Left ventricle myocardium inferior (tissue), 1 donor: ENCODE measurements at regions not wholly inside any gene's neighbourhood (a gene's known extent, or its start where the extent isn't known, plus 50 kb on each side); places are given as distances from the start of the nearest gene placed in this dataset.
A peak's percentile ranks its signal among the peaks of the same experiment; 100 is the strongest.

Experiments
- DNase-seq: peaks from one replicate; pipeline ENCODE4 v3.0.0-alpha.2; 2020
- H3K27ac ChIP-seq: fragments of 200-600 bp; replicated peaks from 2 replicates; pipeline ENCODE4 v1.8.0; 2021
- H3K27me3 ChIP-seq: fragments of 200-600 bp; 2 replicates; pipeline ENCODE4 v1.8.0; 2021; ENCODE audit warnings: low read depth
- H3K36me3 ChIP-seq: fragments of 200-600 bp; 2 replicates; pipeline ENCODE4 v1.8.0; 2021
- H3K4me1 ChIP-seq: fragments of 200-600 bp; 2 replicates; pipeline ENCODE4 v1.8.0; 2021
- H3K4me3 ChIP-seq: fragments of 200-600 bp; 2 replicates; pipeline ENCODE4 v1.8.0; 2021; ENCODE audit warnings: mild to moderate bottlenecking, moderate library complexity
- H3K9me3 ChIP-seq: fragments of 200-600 bp; replicated peaks from 2 replicates; pipeline ENCODE4 v1.8.0; 2021
- intact Hi-C: fragments of 100-400 bp; cut with micrococcal nuclease; formaldehyde crosslinking; loops from one replicate; pipeline ENCODE4 v1.11.0; 2022
- TF ChIP-seq, protein P1 (sequence below): fragments of 200-600 bp; IDR thresholded peaks from 2 replicates; pipeline ENCODE4 v1.8.0; 2021; ENCODE audit warnings: antibody characterized with exemption, mild to moderate bottlenecking, borderline replicate concordance
- donor health status: DM: no; HTN: yes; CAD: no; lungs with severe emphysema.

GRCh38 chr12:28802706-28803438 lies 346.2 kb upstream of the FAR2 start:
- TF ChIP-seq, protein P1, sequence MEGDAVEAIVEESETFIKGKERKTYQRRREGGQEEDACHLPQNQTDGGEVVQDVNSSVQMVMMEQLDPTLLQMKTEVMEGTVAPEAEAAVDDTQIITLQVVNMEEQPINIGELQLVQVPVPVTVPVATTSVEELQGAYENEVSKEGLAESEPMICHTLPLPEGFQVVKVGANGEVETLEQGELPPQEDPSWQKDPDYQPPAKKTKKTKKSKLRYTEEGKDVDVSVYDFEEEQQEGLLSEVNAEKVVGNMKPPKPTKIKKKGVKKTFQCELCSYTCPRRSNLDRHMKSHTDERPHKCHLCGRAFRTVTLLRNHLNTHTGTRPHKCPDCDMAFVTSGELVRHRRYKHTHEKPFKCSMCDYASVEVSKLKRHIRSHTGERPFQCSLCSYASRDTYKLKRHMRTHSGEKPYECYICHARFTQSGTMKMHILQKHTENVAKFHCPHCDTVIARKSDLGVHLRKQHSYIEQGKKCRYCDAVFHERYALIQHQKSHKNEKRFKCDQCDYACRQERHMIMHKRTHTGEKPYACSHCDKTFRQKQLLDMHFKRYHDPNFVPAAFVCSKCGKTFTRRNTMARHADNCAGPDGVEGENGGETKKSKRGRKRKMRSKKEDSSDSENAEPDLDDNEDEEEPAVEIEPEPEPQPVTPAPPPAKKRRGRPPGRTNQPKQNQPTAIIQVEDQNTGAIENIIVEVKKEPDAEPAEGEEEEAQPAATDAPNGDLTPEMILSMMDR, result no peak
- DNase-seq, result peak; percentile 36

GRCh38 chr12:28807535-28807934 lies 341.5 kb upstream of the FAR2 start:
- Histone ChIP-seq H3K27me3 (no peaks in the 10 kb centered on the region), H3K36me3 (no peaks in the 10 kb centered on the region), H3K27ac (no peak overlapping the region), H3K4me1 (no peaks in the 10 kb centered on the region), H3K9me3 (no peaks in the 10 kb centered on the region), H3K4me3 (no peak overlapping the region)
- TF ChIP-seq, protein P1, result no peak
- no peak for DNase-seq
- intact Hi-C loops, result no loop called here

More at GRCh38 chr12:28802706-28803438, 346.2 kb upstream of the FAR2 start:
- Histone ChIP-seq H3K4me1 (peaks cover 10% of the 10 kb centered on the region), H3K27me3 (no peaks in the 10 kb centered on the region), H3K27ac (peak overlapping the region; percentile 65), H3K9me3 (no peaks in the 10 kb centered on the region), H3K36me3 (no peaks in the 10 kb centered on the region), H3K4me3 (no peak overlapping the region)
- intact Hi-C loops, result no loop called here

- Histone ChIP-seq H3K36me3 (no peaks in the 10 kb centered on the region), H3K27me3 (no peaks in the 10 kb centered on the region), H3K4me3 (no peak overlapping the region), H3K27ac (no peak overlapping the region), H3K4me1 (no peaks in the 10 kb centered on the region), H3K9me3 (no peaks in the 10 kb centered on the region)
- no peak for DNase-seq
- intact Hi-C loops, result no loop called here
- TF ChIP-seq, protein P1, result no peak
Observed at GRCh38 chr12:28811457-28811856, 337.6 kb upstream of the FAR2 start.

DNA sequence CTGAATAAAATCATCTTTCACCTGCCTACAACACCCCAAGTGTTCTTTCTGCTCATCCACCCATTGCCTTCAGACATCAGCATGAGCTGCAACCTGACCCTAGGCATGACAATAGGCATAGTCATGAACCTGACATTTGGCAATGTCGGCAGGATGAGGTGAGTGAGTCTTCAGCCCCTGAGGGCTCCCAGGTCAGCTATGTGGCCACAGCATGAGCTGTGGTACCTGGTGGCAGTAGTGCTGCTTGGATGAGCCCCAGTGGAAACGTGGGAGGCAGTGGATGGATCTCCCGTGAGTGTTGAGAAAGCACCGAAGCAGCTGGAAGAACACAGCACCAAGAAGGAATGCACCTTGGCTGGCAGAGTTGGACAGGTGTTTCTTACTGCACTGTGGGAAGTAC lies 334.8 kb upstream of the FAR2 start:
- no peak for DNase-seq
- H3K9me3 ChIP-seq, result no peaks in the 10 kb centered on the region
- intact Hi-C loops, result no loop called here
- H3K4me1 ChIP-seq, result no peaks in the 10 kb centered on the region
- TF ChIP-seq, protein P1, result no peak
- H3K4me3 ChIP-seq, result no peak overlapping the region
- no peak overlapping the region for H3K27ac ChIP-seq
- no peaks in the 10 kb centered on the region for H3K27me3 ChIP-seq
- H3K36me3 ChIP-seq, result no peaks in the 10 kb centered on the region

DNA sequence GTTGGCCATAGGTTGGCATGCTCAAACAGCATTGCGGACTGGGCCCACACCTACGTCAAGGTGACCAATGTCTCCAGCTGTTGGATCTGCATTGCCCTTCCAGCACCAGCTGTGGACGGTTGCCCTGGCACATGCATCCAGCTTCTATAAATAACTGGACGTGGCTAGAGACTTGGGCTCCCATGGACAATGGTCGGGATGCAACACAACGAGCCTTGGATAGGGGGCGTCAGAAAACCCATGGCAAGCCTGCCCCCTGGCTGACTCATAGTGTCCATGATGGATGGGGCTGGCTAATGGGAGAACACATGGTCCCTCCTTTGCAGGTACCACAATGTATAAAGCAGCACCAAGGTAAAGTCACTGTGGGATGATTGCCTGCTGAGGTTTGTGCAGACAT lies 331.6 kb upstream of the FAR2 start:
- no peaks in the 10 kb centered on the region for H3K36me3 ChIP-seq
- no peaks in the 10 kb centered on the region for H3K9me3 ChIP-seq
- no peak overlapping the region for H3K27ac ChIP-seq
- no peak for DNase-seq
- TF ChIP-seq, protein P1, result no peak
- no peak overlapping the region for H3K4me3 ChIP-seq
- H3K4me1 ChIP-seq, result no peaks in the 10 kb centered on the region
- no peaks in the 10 kb centered on the region for H3K27me3 ChIP-seq
- intact Hi-C loops, result no loop called here
